ENCODE measurements at regions not wholly inside any gene's neighbourhood (a gene's known extent, or its start where the extent isn't known, plus 50 kb on each side); places are given as distances from the start of the nearest gene placed in this dataset.

- no peak overlapping the region for H3K4me3 ChIP-seq (ENCODE audit: low read depth in 2 of 2, low read length in 2 of 2)
Measured at GRCh38 chr1:88375977-88376376, 308.1 kb upstream of the PKN2 start.

GRCh38 chr1:88376421-88376820, 307.7 kb upstream of the PKN2 start:
- ChIA-PET CTCF (no interaction called here), POLR2A (no interaction called here)
- intact Hi-C loops (cut with micrococcal nuclease; ENCODE audit: unreplicated experiment) (no loop called here), in situ Hi-C loops (cut with HindIII; ENCODE audit: low pct_unique_long_range_greater_than_20kb, low sequenced_read_pairs) (no loop called here)
- TF ChIP-seq CTCF (IDR thresholded peaks at IDR 0.05) (no peak), TCF7L2 (IDR thresholded peaks at IDR 0.05; ENCODE audit: low read depth, low read length) (no peak), SIN3A (IDR thresholded peaks at IDR 0.05; ENCODE audit: borderline replicate concordance, insufficient read depth, low read depth, low read length) (no peak), REST (IDR thresholded peaks at IDR 0.05; ENCODE audit: insufficient read depth in 1 of 2, low read depth in 2 of 2, low read length in 1 of 2) (no peak), POLR2AphosphoS5 (IDR thresholded peaks at IDR 0.05; ENCODE audit: low read depth, low read length) (no peak)
- no peaks in the 10 kb centered on the region for H3K36me3 ChIP-seq (ENCODE audit: control insufficient read depth, insufficient read depth, low read length)
- no peaks in the 10 kb centered on the region for H3K27me3 ChIP-seq (ENCODE audit: control insufficient read depth, insufficient read depth, low read length)
- H3K27ac ChIP-seq (ENCODE audit: low read length) = no peak overlapping the region
- no peaks in the 10 kb centered on the region for H3K9me3 ChIP-seq (ENCODE audit: control insufficient read depth, insufficient read depth, low read depth, low read length)
- H3K4me1 ChIP-seq (ENCODE audit: control insufficient read depth, insufficient read depth, low read length) = no peaks in the 10 kb centered on the region
- DNase-seq (ENCODE audit: low read depth, low spot score) = no peak
- ATAC-seq = no peak
- BruUV-seq (replicated peaks) = no TSS peak
- H3K4me3 ChIP-seq (ENCODE audit: low read depth in 2 of 2, low read length in 2 of 2) = no peak overlapping the region

More at GRCh38 chr1:88375977-88376376, 308.1 kb upstream of the PKN2 start:
- Histone ChIP-seq H3K27ac (ENCODE audit: low read length) (no peak overlapping the region), H3K27me3 (ENCODE audit: control insufficient read depth, insufficient read depth, low read length) (no peaks in the 10 kb centered on the region), H3K4me1 (ENCODE audit: control insufficient read depth, insufficient read depth, low read length) (no peaks in the 10 kb centered on the region), H3K36me3 (ENCODE audit: control insufficient read depth, insufficient read depth, low read length) (no peaks in the 10 kb centered on the region), H3K9me3 (ENCODE audit: control insufficient read depth, insufficient read depth, low read depth, low read length) (no peaks in the 10 kb centered on the region)
- BruUV-seq (replicated peaks) = no TSS peak
- ATAC-seq (no peak), DNase-seq (ENCODE audit: low read depth, low spot score) (no peak)
- in situ Hi-C loops (cut with HindIII; ENCODE audit: low pct_unique_long_range_greater_than_20kb, low sequenced_read_pairs) (no loop called here), intact Hi-C loops (cut with micrococcal nuclease; ENCODE audit: unreplicated experiment) (no loop called here)
- ChIA-PET POLR2A (no interaction called here), CTCF (no interaction called here)
- no peak for TF ChIP-seq TCF7L2 (IDR thresholded peaks at IDR 0.05; ENCODE audit: low read depth, low read length)
- TF ChIP-seq POLR2AphosphoS5 (IDR thresholded peaks at IDR 0.05; ENCODE audit: low read depth, low read length) = no peak
- TF ChIP-seq CTCF (IDR thresholded peaks at IDR 0.05) = no peak
- TF ChIP-seq REST (IDR thresholded peaks at IDR 0.05; ENCODE audit: insufficient read depth in 1 of 2, low read depth in 2 of 2, low read length in 1 of 2) = no peak
- TF ChIP-seq SIN3A (IDR thresholded peaks at IDR 0.05; ENCODE audit: borderline replicate concordance, insufficient read depth, low read depth, low read length) = no peak

Data from Panc1 (cell line).